Myocyte (in vitro differentiated cells): ENCODE measurements at regions not wholly inside any gene's neighbourhood (a gene's known extent, or its start where the extent isn't known, plus 50 kb on each side); places are given as distances from the start of the nearest gene placed in this dataset.

ENCODE experiments used
- DNase-seq: peaks from one replicate; pipeline ENCODE4 v3.0.0-alpha.2; 2012; ENCODE audit warnings: low read depth

GRCh38 chr6:143595251-143596036 lies 82.3 kb upstream of the PHACTR2 start:
- DNase-seq, result no peak

DNA sequence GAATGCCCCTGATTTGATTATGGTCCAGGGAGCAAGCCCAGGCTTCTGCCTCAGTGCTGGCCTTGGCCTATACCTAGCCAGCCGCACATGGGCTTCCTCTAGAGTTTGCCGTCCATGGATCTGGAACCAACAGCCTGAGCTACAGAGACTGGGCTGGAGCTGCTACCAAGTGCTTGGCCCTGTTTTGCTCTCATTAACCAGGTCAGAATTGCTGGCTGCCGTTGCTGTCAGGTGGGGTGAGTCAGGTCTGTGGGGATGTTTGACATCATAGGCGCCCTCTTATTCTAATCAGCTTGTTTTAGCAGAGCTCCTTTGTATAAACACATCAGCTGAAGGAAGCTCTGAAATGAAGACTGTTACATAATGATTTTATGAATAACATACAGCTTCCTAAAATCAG lies 83.1 kb upstream of the PHACTR2 start:
- DNase-seq, result no peak

DNA sequence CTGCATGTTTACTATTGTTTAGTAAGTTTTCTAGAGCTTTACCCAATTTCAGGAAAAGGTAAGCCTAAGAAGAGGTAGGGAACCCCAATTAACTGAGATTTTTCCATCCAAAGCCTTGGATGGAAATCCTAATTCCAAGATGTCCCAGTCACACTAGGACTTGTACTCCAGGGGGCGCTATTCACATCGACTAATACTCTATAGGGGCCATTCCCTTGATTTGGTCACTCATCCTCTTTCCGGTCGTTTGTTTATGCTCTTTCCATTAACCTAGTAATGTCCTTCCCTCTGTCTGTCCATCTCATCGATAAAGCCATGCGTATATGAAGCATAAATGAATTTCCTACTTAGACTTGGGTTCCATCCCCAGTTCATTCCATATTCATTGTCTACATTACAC lies 80.8 kb upstream of the FUCA2 start:
- peak; percentile 7 for DNase-seq

DNA sequence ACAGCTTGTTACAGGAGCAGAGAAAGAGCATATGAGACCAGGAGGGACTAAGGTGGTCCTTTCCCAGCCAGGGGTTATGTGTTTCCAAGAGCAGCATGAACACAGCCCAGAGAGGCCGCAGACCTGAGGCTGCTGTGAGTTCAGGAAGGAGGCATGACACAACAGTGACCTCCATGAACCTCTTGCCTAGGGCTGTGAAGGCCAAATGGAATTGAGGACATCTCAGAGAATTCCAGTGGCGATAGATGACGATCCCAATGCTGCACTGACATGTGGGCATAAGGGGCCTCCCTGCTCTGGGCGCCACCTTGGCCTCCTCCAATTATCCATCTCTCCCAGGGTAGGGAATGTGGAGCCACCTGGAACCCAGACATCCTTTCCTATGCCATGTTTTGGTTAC lies 79.9 kb upstream of the FUCA2 start:
- no peak for DNase-seq

DNA sequence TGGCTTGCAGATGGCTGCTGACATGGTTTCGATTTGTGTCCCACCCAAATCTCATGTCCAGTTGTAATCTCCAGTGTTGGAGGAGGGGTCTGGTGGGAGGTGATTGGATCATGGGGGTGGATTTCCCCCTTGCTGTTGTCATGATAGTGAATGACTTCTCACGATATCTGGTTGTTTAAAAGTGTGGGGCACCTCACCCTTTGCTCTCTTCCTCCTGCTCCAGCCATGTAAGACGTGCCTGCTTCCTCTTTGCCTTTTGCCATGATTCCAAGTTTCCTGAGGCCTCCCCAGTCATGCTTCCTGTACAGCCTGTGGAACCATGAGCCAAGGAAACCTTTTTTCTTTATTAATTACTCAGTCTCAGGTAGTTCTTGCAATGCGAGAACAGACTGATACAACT lies 77.6 kb upstream of the FUCA2 start:
- no peak for DNase-seq

DNA sequence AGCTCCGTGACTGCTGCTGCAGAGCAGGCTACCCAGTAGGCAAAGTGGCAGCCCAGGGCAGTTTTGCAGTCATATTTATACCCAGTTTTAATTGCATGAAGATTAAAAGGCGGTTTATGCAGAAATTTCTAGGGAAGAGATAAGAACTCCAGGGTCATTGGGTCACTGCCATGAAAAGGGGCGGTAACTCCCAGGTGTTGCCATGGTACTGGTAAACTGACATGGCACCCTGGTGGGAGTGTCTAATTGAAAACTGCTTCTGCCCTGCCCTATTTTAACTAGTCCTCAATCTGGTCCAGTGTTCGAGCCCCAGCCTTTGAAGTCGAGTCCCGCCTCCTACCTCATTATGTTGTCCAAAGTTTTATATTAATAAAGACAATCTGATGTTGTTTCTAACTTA lies 75.0 kb upstream of the FUCA2 start:
- DNase-seq, result no peak

DNA sequence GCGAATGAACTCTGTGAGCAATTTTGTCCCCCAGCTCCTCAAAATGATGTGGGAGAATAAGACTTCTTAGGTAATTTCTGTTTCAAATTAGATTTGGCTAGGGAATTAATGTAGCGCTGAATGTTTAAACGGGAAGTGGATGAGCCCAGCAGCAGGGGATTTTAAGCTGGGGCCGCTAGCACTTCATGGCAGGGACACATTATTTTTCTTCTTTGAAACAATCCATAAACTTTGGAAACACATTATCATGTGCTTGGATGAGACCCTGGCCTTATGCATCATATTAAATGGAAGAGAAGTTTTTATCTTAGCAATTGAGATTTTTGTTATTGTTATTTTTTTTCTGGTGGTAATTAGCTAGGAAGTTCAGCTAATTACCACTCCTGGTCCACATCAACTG lies 74.2 kb upstream of the FUCA2 start:
- no peak for DNase-seq

- no peak for DNase-seq
These were observed 73.7 kb upstream of the FUCA2 start for GRCh38 chr6:143585241-143585640.

DNA sequence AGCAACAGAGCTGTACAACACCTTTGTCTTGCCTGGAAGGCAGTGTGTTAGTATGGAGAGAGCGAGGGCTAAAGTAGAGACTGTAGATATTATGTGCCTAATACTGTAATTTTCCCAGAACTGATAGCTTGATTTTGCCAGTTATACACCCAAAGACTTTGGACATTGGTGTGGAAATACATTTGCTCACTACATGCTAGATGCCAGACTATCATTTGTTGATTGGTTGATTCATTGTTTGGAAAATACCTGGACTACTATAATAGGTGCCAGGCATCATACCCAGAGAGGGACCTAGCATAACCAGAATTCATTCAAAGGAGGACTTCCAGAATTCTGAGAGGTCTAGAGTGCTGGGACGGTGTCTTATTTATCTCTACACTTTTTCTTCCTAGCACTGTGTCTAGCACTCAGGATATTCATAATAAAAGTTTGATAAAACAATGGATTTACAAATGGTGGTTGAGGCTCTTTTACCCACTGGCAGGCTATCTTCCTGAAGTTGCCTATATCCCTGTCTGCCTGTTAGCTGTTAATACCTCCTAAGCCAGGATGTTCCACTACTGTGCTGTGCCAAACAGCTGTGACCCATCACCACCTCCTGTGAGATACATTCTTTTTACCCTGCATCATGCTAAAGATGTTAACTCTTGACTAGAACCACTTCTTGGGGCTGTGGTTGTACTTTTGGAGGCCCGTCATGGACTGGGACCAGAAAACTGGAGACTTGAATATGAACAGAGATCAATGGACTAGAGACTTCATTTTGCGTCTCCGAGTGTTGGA lies 72.2 kb upstream of the FUCA2 start:
- DNase-seq, result no peak

GRCh38 chr6:143581835-143582480 lies 70.4 kb upstream of the FUCA2 start:
- DNase-seq, result no peak

- no peak for DNase-seq
These were observed 68.2 kb upstream of the FUCA2 start for GRCh38 chr6:143579703-143580102.

- no peak for DNase-seq
These were observed 66.5 kb upstream of the FUCA2 start for GRCh38 chr6:143578054-143578453.

GRCh38 chr6:143575901-143576426 lies 64.4 kb upstream of the FUCA2 start:
- no peak for DNase-seq

DNA sequence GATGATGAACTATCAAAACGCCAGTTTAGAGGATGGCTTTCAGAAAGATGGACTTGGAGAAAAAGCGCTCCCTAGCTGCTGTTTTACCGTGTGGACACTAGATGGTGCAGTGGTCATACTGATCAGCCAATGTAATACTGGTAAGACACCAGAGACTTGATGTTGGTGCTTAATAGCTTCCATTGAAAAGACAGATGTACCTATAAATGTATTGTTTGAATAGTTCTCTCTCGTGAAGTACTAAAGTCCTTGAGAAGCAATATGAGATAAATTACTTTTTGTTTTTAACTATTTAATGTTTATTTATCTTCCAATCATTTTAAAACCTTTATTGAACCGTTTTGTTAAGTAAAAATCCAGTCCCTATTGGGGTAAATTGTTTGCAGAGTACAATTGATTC lies 63.9 kb upstream of the FUCA2 start:
- DNase-seq, result peak; percentile 82

- no peak for DNase-seq
These were observed 58.8 kb upstream of the FUCA2 start for GRCh38 chr6:143570147-143570853.

GRCh38 chr6:143569040-143569439 lies 57.5 kb upstream of the FUCA2 start:
- peak; percentile 36 for DNase-seq

GRCh38 chr6:143564484-143565017 lies 53.0 kb upstream of the FUCA2 start:
- DNase-seq, result no peak

GRCh38 chr6:143562143-143562542 lies 50.6 kb upstream of the FUCA2 start:
- no peak for DNase-seq
